Erythroblast (primary cell): ENCODE measurements at regions not wholly inside any gene's neighbourhood (a gene's known extent, or its start where the extent isn't known, plus 50 kb on each side); places are given as distances from the start of the nearest gene placed in this dataset.

Source experiments
- GATA1 ChIP-seq: IDR thresholded peaks from 2 replicates; pipeline ENCODE4 v1.6.1; 2011; ENCODE audit warnings: low read depth, mild to moderate bottlenecking, control low read depth, low read length, moderate library complexity
- POLR2A ChIP-seq: IDR thresholded peaks from 2 replicates; pipeline ENCODE4 v1.6.1; 2011; ENCODE audit warnings: mild to moderate bottlenecking, low read length

DNA sequence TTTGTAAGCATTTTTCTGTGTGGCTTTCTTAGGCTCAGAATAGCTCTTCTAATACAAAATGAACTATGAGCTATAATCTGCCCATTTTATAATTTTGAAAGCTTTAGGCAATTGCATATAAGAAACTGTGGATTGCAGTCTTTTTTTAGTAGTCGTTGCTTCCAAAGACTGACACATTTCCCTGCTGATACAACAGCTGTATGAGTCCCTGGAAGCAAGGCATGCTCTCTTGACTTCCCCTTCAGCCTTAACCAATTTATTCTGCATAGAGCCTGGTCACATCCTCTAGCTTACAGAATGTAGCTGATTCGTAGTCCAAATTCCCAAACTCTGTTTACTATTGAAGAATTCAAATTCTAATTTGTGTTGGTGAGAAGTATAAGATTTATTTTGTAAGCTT is 155.3 kb upstream of the EYA4 start:
- TF ChIP-seq POLR2A: no peak
- TF ChIP-seq GATA1: no peak
